Activated CD4-positive, alpha-beta T cell treated with anti-CD3 and anti-CD28 coated beads, Interleukin-2, Interleukin-4, amounts not matched to agents 100 ng/mL and 50 ng/mL, durations not matched to agents 16 hours and 8 hours (primary cell): ENCODE measurements at regions not wholly inside any gene's neighbourhood (a gene's known extent, or its start where the extent isn't known, plus 50 kb on each side); places are given as distances from the start of the nearest gene placed in this dataset.

Experiments
- DNase-seq: peaks from one replicate; pipeline ENCODE4 v3.0.0-alpha.2; 2020; ENCODE audit warnings: low spot score

DNA sequence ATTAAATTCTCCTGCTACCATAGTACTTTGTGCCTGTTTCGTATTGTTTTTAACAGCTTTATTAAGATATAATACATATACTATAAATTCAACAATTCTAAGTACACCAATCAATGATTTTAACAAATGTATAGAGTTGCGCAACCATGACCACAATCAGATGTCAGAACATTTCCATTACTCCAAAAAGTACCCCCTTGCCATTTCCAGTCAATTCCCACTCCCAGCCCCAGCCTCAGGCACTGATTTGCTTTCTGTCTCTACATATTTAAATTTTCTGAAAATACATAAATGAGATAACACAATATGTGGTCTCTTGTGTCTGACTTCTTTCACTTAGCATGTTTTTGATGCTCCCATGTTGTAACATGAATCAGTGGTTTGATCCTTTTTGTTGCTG, 193.9 kb downstream of the FIGN start:
- no peak for DNase-seq

DNA sequence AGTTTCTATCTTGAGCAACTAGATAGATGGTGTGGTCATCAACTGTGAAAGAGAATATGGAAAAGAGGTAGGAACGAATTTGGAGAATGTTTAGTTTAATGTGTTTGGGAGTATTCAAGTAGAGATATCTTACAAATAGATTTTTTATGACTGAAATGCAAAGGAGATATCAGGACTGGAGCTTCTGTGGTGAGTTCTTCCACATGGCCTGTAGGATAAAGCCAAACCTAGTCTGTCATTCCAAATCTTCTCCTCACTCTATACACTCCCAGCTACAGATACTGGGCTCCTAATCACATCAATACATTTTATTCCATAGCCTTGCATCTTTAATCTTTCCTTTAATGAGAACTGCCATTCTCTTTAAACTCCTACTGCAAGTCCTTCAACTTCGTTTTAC, 194.3 kb downstream of the FIGN start:
- no peak for DNase-seq

DNA sequence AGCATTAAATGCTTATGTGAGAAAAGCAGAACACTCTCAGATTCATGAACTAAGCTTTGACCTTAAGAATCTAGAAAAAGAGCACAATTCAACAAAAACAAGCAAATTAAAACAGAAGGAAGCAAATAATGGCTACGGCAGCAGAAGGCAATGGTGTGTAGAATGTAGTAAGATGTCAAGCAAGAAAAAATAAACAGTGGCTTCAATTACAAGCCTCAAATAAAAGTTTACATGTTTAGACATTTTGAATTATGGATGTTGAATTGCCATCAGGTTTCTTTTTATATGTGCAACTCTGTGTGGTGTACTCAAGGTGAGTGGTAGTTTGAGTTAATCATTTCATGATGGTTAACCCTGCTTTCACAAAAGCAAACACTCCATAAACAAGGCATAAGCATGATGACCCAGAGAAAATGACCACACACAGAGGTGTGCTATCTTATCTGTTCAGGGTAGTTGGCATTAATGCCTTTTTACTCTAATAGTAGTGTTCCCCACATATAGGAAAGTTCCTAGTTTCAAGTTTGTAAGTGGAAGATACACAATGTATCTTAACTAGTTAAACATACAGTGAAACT, 207.1 kb downstream of the FIGN start:
- no peak for DNase-seq

DNA sequence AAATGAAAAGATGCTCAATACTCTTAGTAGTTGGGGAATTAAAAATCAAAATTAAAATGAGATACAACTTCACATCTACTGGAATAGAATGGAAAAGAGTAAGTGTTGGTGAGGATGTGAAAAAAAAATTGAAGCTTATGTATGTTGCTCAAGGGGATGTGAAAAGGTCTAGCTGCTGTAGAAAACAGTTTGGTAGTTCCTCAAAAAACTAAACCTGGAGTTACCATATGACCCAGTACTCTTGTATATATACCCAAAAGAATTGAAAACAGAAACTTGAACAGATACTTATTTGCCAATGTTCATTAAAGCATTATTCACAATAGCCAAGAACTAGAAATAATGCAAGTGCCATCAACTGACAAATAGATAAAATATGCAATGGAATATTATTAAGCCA, 208.4 kb downstream of the FIGN start:
- no peak for DNase-seq

DNA sequence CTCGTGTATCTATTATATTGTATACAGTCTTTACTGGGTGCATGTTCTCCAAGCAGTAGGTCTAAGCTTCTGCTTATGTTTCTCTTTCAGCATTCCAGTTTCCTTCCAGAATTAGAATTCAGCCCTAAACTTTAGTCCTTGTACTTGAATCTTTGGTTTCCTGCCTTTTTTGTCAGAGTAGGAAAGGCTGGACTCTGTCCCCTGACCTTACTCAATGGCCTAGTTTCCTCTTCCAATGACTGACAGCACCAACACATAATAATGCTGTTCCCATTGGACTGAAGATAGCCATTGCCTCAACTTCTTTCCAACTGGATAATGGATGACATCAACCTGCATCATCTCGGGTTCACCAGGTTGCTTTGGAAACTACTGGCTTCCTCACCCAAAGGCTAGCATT, 217.0 kb downstream of the FIGN start:
- no peak for DNase-seq

DNA sequence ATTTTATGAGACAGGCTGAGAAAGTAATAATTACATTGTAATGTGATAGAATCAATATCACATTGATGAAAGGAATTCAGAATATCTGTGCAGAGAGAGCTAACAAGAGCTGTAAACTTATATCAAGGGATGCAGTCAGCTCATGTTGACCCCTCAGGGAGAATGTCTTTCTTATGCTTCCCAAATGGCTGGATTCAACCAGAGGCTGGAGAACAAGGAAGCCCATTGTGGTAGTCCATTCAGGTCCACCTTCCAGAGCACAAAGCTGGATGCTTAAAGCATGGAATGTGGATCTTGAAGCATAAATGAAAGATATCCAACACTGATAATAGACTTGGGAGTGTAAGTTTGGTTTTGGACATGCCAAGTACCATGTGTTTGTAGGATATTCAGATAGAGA, 220.0 kb downstream of the FIGN start:
- DNase-seq = no peak

DNA sequence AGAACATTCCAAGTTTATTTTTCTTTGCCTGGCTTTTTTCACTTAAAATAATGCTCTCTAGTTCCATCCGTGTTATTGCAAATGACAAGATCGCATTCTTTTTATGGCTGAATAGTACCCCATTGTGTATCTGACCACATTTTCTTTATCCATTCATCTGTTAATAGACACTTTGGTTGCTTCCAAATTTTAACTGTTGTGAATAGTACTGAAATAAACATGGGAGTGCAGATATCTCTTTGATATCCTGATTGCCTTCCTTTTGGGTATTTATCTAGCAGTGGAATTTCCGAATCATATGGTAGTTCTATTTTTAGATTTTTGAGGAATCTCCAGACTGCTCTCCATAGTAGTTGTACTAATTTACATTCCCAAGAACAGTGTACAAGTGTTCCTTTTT, 230.5 kb downstream of the FIGN start:
- no peak for DNase-seq

DNA sequence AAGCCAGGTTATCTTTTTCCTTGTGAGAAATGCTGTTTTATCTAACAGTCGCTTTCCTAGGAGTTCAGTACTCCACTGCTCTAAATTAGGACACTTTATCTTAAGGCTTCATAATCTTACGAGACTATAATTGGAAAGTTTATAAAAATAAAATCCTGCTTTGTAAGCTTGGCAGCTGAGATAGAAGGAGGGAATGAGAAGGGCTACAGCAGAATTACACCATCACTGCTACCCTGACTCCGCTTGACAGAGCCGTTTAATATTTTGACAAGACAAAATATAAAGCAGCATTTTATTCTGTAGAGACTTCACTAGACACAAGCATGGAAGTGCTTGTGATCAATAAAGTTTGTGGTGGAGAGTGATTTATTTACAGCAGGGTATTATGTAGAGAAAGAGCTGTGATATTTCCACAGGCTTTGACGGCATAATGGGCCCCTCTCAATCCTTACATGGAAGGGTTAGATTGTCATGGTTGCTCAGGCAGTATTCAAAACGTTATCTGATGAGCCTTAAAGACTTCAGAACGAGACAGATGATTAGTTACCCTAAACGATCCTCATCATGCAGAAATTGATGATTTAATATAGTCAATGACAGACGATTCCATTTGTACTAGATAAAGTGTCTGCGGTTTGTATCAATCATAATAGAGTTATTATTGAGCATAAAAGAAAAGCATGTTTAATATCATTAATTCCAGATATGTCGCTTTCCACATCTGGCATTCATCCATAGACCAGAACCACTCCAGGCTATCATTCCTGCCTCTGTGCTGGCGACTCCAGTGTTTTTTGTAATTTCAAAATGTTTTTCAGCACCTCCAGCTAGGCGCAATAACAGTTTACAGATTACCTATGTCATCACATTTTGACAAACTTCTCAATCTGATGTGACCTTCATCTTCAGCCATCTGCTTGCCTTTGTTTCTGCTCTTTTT, 242.2 kb downstream of the FIGN start:
- DNase-seq = no peak

DNA sequence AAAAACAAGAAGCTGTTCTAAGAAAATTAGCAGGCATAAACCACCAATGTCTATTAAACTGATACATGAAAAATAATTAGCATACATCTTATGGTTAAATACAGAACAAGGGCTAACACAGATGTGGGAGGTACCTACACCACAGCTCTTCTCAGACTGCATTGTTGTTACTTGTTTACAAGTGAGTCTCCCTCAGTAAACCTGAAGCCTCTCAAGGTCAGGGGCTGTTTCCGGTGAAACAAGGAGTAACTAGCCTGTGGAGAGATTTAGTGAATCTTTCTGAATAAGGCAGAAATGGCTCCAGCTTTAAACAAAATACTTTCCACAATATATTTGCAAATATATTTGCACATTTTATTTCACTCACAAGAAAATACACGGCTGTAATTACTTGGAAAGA, 244.0 kb downstream of the FIGN start:
- no peak for DNase-seq

DNA sequence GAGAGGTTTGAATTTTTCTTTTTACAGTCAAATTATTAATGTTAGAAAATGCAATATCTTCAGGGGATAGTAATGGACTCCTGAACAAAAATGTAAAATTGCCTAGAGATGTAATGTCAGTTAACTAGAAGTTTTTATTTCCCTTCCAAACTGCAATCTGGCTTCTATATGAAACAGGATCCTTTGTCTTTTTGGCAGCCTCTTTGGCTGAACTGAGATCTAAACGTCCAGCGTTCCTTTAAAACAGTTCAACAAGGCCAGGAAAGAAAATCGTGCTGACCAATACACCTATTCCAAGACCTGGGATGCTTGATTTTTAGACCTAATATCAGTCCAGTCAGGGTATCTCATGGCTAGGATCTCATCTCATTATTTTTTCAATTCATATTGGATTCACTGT, 245.5 kb downstream of the FIGN start:
- DNase-seq = no peak

DNA sequence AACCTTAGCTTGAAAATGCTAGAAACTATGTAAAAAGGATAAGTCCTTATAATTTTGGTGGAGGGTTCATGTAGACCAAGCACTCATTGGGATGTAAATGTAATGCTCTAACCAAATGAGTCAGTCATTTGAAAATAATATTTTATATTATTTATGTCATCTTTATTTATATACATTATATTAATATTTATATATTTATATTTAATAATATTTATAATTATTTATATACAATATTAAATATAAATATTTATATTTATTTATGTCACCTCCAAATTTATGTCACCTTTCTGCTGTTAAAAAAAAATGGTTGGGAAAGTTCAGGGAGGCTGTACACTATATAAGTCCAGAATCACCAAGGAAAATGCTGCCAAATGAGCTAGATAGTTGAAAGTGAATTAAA, 254.3 kb downstream of the FIGN start:
- no peak for DNase-seq

DNA sequence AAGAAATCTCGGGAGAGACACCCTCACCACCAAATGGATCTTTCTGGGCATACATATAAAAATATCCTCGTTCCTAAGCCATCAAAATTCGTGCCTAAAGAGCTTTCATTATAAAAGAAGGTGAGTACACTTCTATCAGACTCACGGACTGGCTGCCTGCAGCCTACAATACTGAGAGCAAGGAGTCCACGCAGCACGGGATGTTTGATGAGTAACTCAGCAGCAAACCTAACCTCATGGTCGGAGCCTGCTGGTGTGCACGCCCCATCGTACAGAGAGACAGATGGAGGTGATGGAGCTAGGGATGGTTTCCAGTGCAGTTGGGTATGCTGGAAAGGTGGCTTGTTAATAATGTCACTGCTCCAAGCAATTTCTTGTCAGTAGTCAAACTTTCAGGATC, 256.2 kb downstream of the FIGN start:
- no peak for DNase-seq

DNA sequence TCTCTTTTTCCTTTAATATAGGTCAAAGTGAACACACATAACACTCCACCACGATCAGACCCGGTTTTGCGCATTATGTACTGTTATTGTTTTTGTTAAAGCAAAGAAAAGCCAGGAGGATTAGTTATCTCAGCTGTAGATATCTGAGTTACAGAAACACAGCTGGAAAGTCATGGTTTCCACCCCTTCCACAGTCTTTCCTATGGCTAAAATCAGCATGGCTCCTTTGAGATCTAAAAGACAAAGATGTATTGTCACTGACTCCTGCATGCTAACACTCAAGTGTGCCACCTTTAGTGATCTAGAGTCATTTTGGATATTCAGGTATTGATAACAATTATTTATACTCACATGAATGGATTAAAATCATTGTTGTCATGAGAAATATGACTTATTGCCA, 260.0 kb downstream of the FIGN start:
- DNase-seq = no peak

DNA sequence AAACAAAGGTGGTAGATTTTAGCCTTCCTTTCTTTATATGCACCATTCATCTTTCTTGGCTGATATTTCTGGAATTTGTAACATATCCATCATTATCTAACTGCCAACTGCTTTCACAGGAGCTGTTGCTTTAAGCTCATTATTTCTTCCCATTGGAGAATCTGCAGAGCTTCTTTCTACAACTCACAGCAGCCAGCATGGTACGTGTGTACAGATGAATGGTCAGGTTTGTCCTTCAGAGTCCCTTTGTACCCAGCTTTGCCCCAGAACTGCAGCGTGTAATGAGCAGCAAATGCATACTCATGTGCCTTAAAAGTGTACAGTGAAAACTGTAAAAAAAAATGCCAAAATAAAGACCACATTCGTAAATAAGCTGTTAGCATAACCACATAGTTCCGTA, 260.9 kb downstream of the FIGN start:
- DNase-seq = no peak

DNA sequence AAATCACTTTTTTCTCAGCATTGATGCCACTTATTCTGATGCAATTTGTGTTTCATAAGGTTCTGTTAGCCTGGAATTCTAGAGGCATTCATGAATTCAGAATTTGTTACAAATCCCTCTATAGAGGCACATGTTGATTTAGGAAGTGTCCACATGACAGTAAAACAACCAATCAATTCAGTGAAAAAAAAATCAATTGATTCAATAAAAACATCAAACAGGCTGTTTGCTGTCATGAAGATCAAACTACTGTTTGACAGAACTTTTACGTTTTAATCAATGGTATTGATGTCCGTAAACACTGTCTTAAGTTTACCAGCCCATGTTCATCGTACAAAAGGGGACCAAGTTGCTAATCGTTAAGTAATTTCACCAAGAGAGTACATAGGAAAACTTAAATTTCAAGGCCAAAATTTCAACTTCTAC, 261.5 kb downstream of the FIGN start:
- DNase-seq = no peak

DNA sequence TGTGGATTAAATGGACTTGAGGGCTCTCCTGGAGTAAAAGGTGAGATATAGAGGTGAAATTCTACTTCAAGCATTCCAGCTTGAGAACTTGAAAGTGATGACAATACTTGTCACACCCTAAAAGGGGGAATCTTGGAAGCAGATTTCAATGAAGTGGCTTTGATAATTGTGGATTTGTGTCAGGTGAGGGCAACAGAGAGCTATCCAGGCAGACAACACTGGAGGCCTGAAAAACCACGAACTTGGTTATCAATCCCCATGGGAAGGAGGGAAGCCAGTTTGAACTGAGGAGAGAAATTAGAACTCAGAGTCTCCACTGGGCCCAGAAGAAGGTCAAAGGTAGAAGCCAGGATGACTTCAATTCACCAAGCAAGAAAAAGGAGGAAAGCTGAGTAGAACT, 263.9 kb downstream of the FIGN start:
- no peak for DNase-seq

DNA sequence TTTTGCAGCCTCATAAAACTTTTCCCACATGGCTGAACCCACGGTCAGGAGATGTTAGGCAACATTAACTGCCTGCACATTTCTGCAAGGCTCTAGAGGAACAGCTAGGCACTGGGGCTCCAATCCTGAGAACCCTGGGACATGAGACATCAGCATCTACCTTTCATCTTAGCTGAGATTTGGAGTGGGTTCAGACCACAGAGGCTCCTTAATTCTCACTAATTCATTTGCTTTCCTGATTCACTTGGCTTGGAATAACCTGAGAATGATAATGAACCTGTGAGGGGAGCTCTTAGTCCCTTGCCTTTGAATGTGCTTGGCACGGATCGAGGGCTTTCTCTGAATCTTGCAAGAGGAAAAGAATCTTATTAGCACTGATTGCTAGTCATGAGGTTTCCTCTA, 266.2 kb downstream of the FIGN start:
- DNase-seq = no peak

DNA sequence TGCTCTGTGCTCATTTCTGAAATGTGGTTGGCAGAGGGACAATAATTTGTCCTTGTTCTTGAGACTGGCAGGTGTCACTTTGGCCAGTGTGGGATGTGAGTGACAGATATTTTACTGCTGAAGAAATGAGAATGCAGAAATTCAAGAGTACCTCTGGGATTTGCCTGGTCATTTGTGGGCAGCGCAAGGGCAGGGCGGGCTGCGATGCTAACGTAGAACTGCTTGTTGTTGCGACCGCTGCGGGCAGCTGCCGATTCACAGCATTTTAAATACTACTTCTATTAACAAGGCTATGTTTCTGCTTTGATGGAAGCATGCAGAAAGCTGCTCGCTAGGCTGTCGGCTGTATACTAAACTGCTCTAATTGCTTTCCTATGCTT, 268.6 kb downstream of the FIGN start:
- no peak for DNase-seq

DNA sequence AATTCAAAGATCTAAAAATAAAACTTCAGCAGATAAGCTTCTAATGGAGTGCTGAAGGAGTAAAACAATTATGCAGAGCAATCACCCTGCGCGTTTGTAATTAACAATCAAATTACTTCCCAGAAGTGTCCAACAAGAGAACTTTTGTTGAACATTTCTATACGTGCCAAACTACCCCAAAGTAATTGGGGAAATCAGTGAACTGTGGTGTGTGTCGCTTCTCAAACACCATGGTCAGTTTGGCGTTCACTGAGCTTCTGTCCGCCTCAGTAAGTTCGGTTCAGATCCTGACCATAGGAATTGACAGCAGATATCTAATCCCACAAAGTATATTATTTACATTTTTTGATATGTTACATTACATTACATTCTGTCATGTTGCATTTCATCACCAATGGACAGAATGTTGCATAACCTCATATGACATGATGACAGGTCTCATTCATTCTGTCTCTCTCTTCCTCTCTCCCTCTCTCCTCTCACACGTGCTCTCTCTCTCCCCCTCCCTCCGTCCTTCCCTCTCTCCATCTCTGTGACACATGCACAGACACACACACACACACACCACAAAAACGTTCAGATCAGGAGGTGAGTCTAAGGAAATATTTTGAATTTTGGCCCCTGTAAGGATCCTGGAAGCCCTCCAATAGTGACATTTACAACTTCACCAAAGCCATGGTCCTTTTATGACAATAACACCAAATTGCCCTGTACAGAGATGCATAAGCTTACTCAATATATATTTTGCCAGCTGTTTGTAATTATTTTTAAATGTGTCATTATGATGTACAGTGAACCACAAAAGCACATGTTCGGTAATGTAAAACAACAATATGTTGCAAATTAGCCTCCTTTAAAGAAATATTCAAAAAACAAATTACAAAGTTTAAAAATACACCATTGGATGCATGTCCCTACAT, 269.2 kb downstream of the FIGN start:
- DNase-seq = no peak

DNA sequence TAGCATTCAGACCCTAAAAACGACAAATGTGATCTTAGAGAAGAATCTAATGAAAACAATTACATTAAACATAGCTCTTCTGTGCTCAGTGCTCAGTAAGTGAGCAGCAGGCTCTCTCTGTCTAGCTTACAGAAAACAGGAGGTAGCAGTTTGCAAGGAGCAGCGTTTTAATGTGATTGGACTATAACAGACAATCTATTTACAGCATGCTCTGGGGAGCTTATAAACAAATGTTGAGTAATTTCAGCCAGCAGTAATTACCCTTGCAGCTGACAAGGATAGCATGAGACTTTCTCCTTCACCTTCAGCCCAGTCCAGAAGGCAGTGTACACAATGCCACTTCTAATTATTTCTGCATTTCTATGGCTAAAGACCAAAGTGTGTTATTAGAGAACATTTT, 270.4 kb downstream of the FIGN start:
- no peak for DNase-seq

DNA sequence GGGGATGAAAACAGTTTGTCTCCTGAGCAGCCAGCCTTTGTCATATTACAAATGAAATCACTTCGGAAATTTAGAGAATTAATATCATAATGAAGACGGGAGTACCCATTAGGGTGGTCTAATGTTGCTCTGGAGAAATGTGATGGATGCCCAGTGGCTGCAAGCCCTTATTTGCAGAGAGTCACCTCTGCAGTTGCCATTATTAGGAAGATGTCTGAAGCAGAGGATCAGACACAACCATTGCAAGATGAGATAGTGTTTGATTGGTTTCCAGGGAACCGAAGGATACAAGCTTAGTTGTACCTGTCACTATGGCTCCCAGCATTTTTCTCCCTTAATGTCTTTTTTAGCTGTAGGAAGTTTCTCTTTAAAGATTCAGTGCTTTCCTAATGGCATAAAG, 272.4 kb downstream of the FIGN start:
- no peak for DNase-seq

DNA sequence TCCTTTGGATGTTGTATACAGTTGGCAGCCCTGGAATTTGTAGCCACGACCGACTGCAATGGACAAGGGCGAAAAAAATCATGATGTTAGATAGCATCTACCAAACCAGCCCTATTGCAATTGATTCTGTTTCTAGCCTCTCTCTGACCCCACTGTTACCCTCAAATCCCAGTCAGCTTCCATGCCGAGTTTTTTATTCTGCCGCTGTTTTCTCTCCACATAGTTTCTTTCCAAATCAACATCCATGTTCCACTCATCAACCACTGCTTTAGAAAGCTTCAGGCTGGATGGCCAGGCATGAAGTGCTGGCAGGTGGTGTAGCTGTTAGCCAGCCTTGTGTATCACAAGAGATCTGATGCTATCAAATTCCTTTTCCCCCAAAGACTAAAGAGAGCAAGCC, 272.8 kb downstream of the FIGN start:
- no peak for DNase-seq

DNA sequence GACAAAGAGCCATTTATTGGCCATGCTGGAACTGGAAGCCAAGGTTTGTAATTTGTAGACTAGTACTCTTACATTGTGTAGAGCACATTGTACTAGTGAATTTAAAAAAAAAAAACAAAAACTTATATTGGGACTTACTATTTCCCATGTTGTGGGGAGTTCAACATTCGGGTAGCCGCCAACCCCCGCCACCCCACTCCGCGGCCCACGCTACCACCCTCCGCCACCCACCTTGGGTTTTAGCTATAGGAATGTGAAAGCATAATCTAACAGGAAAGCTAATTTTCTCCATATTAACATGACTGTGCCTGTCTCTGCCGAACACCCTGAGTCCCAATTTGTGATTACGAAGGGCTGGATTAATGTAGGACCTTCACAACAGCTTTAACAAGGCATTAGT, 275.8 kb downstream of the FIGN start:
- no peak for DNase-seq
